ENCODE measurements at regions not wholly inside any gene's neighbourhood (a gene's known extent, or its start where the extent isn't known, plus 50 kb on each side); places are given as distances from the start of the nearest gene placed in this dataset.

- H3K27ac ChIP-seq (ENCODE audit: low read depth, low read length) = no peak overlapping the region
- H3K4me3 ChIP-seq (ENCODE audit: low read length) = no peak overlapping the region
- H3K9me3 ChIP-seq (ENCODE audit: control insufficient read depth, insufficient read depth, low read length) = no peaks in the 10 kb centered on the region
- H4K20me1 ChIP-seq (ENCODE audit: control insufficient read depth, insufficient read depth, low read depth, low read length) = no peaks in the 10 kb centered on the region
- no peak for TF ChIP-seq CTCF (IDR thresholded peaks at IDR 0.05; ENCODE audit: low read depth, low read length, poor library complexity, severe bottlenecking)
- TF ChIP-seq EZH2phosphoT487 (IDR thresholded peaks at IDR 0.05; ENCODE audit: borderline replicate concordance, low read length) = no peak
- H3K27me3 ChIP-seq (ENCODE audit: control insufficient read depth, low read length) = no peaks in the 10 kb centered on the region
- no peaks in the 10 kb centered on the region for H3F3A ChIP-seq (ENCODE audit: control insufficient read depth, insufficient read depth)
- no peak overlapping the region for H3K4me2 ChIP-seq (ENCODE audit: low read length)
- no peaks in the 10 kb centered on the region for H3K36me3 ChIP-seq (ENCODE audit: control insufficient read depth, low read length)
- no peaks in the 10 kb centered on the region for H3K9me2 ChIP-seq (replicated peaks; ENCODE audit: control insufficient read depth, low read length)
- no peaks in the 10 kb centered on the region for H3K4me1 ChIP-seq (ENCODE audit: control insufficient read depth, low read length)
- no peaks in the 10 kb centered on the region for H3K79me2 ChIP-seq (ENCODE audit: control insufficient read depth, low read length)
Measured at GRCh38 chr1:30371179-30371788, 352.1 kb downstream of the MATN1 start.

- H3K9me3 ChIP-seq (ENCODE audit: control insufficient read depth, insufficient read depth, low read length) = no peaks in the 10 kb centered on the region
- H4K20me1 ChIP-seq (ENCODE audit: control insufficient read depth, insufficient read depth, low read depth, low read length) = no peaks in the 10 kb centered on the region
- no peaks in the 10 kb centered on the region for H3K36me3 ChIP-seq (ENCODE audit: control insufficient read depth, low read length)
- H3K4me3 ChIP-seq (ENCODE audit: low read length) = no peak overlapping the region
- TF ChIP-seq CTCF (IDR thresholded peaks at IDR 0.05; ENCODE audit: low read depth, low read length, poor library complexity, severe bottlenecking) = no peak
- TF ChIP-seq EZH2phosphoT487 (IDR thresholded peaks at IDR 0.05; ENCODE audit: borderline replicate concordance, low read length) = no peak
- H3K9me2 ChIP-seq (replicated peaks; ENCODE audit: control insufficient read depth, low read length) = no peaks in the 10 kb centered on the region
- no peaks in the 10 kb centered on the region for H3K27me3 ChIP-seq (ENCODE audit: control insufficient read depth, low read length)
- H3K79me2 ChIP-seq (ENCODE audit: control insufficient read depth, low read length) = no peaks in the 10 kb centered on the region
- no peaks in the 10 kb centered on the region for H3F3A ChIP-seq (ENCODE audit: control insufficient read depth, insufficient read depth)
- no peaks in the 10 kb centered on the region for H3K4me1 ChIP-seq (ENCODE audit: control insufficient read depth, low read length)
- no peak overlapping the region for H3K4me2 ChIP-seq (ENCODE audit: low read length)
- H3K27ac ChIP-seq (ENCODE audit: low read depth, low read length) = no peak overlapping the region
Measured at GRCh38 chr1:30368651-30369240, 354.6 kb downstream of the MATN1 start.

- no peaks in the 10 kb centered on the region for H3K9me2 ChIP-seq (replicated peaks; ENCODE audit: control insufficient read depth, low read length)
- TF ChIP-seq EZH2phosphoT487 (IDR thresholded peaks at IDR 0.05; ENCODE audit: borderline replicate concordance, low read length) = no peak
- no peak for TF ChIP-seq CTCF (IDR thresholded peaks at IDR 0.05; ENCODE audit: low read depth, low read length, poor library complexity, severe bottlenecking)
- H3K4me2 ChIP-seq (ENCODE audit: low read length) = no peak overlapping the region
- H3K36me3 ChIP-seq (ENCODE audit: control insufficient read depth, low read length) = no peaks in the 10 kb centered on the region
- 0 out of 2 replicates have a peak, but pooled peaks cover 4% of the 10 kb centered on the region for H3K27me3 ChIP-seq (ENCODE audit: control insufficient read depth, low read length)
- no peaks in the 10 kb centered on the region for H3K4me1 ChIP-seq (ENCODE audit: control insufficient read depth, low read length)
- no peaks in the 10 kb centered on the region for H3K79me2 ChIP-seq (ENCODE audit: control insufficient read depth, low read length)
- H3K4me3 ChIP-seq (ENCODE audit: low read length) = no peak overlapping the region
- H3K9me3 ChIP-seq (ENCODE audit: control insufficient read depth, insufficient read depth, low read length) = no peaks in the 10 kb centered on the region
- no peaks in the 10 kb centered on the region for H4K20me1 ChIP-seq (ENCODE audit: control insufficient read depth, insufficient read depth, low read depth, low read length)
- no peaks in the 10 kb centered on the region for H3F3A ChIP-seq (ENCODE audit: control insufficient read depth, insufficient read depth)
- H3K27ac ChIP-seq (ENCODE audit: low read depth, low read length) = no peak overlapping the region
Measured at GRCh38 chr1:30366911-30367310, 356.5 kb downstream of the MATN1 start.
